Peyer's patch (tissue), 4 donors: ENCODE measurements at regions not wholly inside any gene's neighbourhood (a gene's known extent, or its start where the extent isn't known, plus 50 kb on each side); places are given as distances from the start of the nearest gene placed in this dataset.

Experiments used
- CTCF ChIP-seq, 6 experiments: fragments of 450-650 bp in 4 of 6; fragments of 200-600 bp in 2 of 6; sonication (generic) in 1 of 6; IDR thresholded peaks; one replicate each; pipeline ENCODE4 v1.5.1; 2017 to 2019; ENCODE audit warnings: antibody characterized with exemption in 6 of 6, mild to moderate bottlenecking in 3 of 6, moderate library complexity in 1 of 6
- POLR2A ChIP-seq, 2 donors: fragments of 450-650 bp; IDR thresholded peaks; one replicate each; pipeline ENCODE4 v1.5.1; 2017; ENCODE audit warnings: antibody characterized with exemption in 2 of 2, mild to moderate bottlenecking in 2 of 2, moderate library complexity in 2 of 2

GRCh38 chr6:20024316-20024673 is 187.1 kb downstream of the ID4 start:
- no peak for TF ChIP-seq CTCF (IDR thresholded peaks at IDR 0.05)
- no peak for TF ChIP-seq POLR2A (IDR thresholded peaks at IDR 0.05)
